Ectodermal cell (in vitro differentiated cells): ENCODE measurements at regions not wholly inside any gene's neighbourhood (a gene's known extent, or its start where the extent isn't known, plus 50 kb on each side); places are given as distances from the start of the nearest gene placed in this dataset.

Source experiments
- H3K27ac ChIP-seq: 2 replicates; pipeline ENCODE4 v1.7.0; 2013; ENCODE audit warnings: mild to moderate bottlenecking, low read depth, low read length; ENCODE audit not compliant: insufficient read depth, poor library complexity, severe bottlenecking
- H3K27me3 ChIP-seq: 2 replicates; pipeline ENCODE4 v1.7.0; 2013; ENCODE audit warnings: mild to moderate bottlenecking, low read length; ENCODE audit not compliant: insufficient read depth, control insufficient read depth, poor library complexity, severe bottlenecking
- H3K36me3 ChIP-seq: one replicate; pipeline ENCODE4 v1.7.0; 2013; ENCODE audit warnings: low read length; ENCODE audit not compliant: control insufficient read depth, insufficient read depth
- H3K4me1 ChIP-seq: one replicate; pipeline ENCODE4 v1.7.0; 2013; ENCODE audit warnings: low read length; ENCODE audit not compliant: control insufficient read depth, insufficient read depth
- H3K4me3 ChIP-seq: 2 replicates; pipeline ENCODE4 v1.7.0; 2013; ENCODE audit warnings: low read depth, low read length, control low read depth; ENCODE audit not compliant: insufficient read depth
- H3K9me3 ChIP-seq: 2 replicates; pipeline ENCODE4 v1.7.0; 2013; ENCODE audit warnings: mild to moderate bottlenecking, low read length, moderate library complexity; ENCODE audit not compliant: control insufficient read depth
- WGBS, 2 experiments: methylation state at CpG; one replicate each; pipeline ENCODE4 v1.1.7; 2013; ENCODE audit warnings: missing lambda C conversion rate in 2 of 2; 5-methylcytosine and 5-hydroxymethylcytosine counted together

- H3K27me3 ChIP-seq: no peaks in the 10 kb centered on the region
- no peaks in the 10 kb centered on the region for H3K9me3 ChIP-seq
- WGBS, 2 experiments: 87 to 89% methylated on average over 5 of the region's 5 CpGs
- no peaks in the 10 kb centered on the region for H3K4me1 ChIP-seq
- no peak overlapping the region for H3K4me3 ChIP-seq
- H3K27ac ChIP-seq: no peak overlapping the region
- H3K36me3 ChIP-seq: no peaks in the 10 kb centered on the region
Measured at GRCh38 chr11:86726770-86727504, 54.5 kb upstream of the ME3 start.

- WGBS, 2 experiments: 89 to 95% methylated on average over 2 of the region's 2 CpGs
- Histone ChIP-seq H3K4me1 (no peaks in the 10 kb centered on the region), H3K9me3 (no peaks in the 10 kb centered on the region), H3K27ac (no peak overlapping the region), H3K4me3 (no peak overlapping the region), H3K36me3 (no peaks in the 10 kb centered on the region), H3K27me3 (no peaks in the 10 kb centered on the region)
Measured at GRCh38 chr11:86726118-86726753, 53.8 kb upstream of the ME3 start.

- Histone ChIP-seq H3K36me3 (no peaks in the 10 kb centered on the region), H3K27me3 (no peaks in the 10 kb centered on the region), H3K4me1 (peaks cover 3% of the 10 kb centered on the region)
Measured at GRCh38 chr11:86724137-86724536, 51.7 kb upstream of the ME3 start.

GRCh38 chr11:86723281-86723680 is 50.9 kb upstream of the ME3 start:
- Histone ChIP-seq H3K4me3 (no peak overlapping the region), H3K27me3 (no peaks in the 10 kb centered on the region), H3K4me1 (peaks cover 3% of the 10 kb centered on the region), H3K36me3 (no peaks in the 10 kb centered on the region), H3K27ac (no peak overlapping the region), H3K9me3 (no peaks in the 10 kb centered on the region)
- no CpG with 5 or more reads among the region's 1 CpG for WGBS, 2 experiments

More at GRCh38 chr11:86724137-86724536, 51.7 kb upstream of the ME3 start:
- Histone ChIP-seq H3K9me3 (no peaks in the 10 kb centered on the region), H3K27ac (no peak overlapping the region), H3K4me3 (no peak overlapping the region)

- Histone ChIP-seq H3K36me3 (no peaks in the 10 kb centered on the region), H3K4me1 (peaks cover 3% of the 10 kb centered on the region), H3K4me3 (no peak overlapping the region), H3K27ac (no peak overlapping the region), H3K9me3 (no peaks in the 10 kb centered on the region), H3K27me3 (no peaks in the 10 kb centered on the region)
Measured at GRCh38 chr11:86722748-86723147, 50.3 kb upstream of the ME3 start.
